ENCODE measurements at regions not wholly inside any gene's neighbourhood (a gene's known extent, or its start where the extent isn't known, plus 50 kb on each side); places are given as distances from the start of the nearest gene placed in this dataset.

DNA sequence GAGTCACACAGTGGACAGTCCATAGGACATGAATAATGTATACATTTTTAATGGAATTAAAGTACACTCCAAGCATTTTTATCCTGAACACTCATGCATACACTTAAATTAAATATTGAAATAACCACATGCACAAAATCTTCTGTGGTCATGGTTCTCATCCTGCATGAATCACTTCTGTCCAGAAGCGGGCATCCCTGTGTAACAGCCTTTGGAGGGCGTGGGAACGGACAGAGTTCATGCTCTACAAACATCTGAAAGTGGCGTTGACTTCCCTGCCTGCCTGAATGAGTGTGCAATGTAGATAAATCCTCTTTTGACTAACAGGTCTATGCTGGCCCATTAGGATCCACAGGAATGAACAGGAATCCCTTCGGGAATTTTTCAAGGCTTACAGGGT is 780.2 kb downstream of the BRD1 start:
- TF ChIP-seq POLR2A (IDR thresholded peaks at IDR 0.05; ENCODE audit: low read depth, low read length) (no peak), RFX5 (IDR thresholded peaks at IDR 0.05; ENCODE audit: low read depth, low read length) (no peak), BHLHE40 (IDR thresholded peaks at IDR 0.05; ENCODE audit: low read depth, low read length) (no peak), MAFK (IDR thresholded peaks at IDR 0.05; ENCODE audit: low read depth, low read length) (no peak), SMC3 (IDR thresholded peaks at IDR 0.05; ENCODE audit: low read depth, low read length) (no peak), RAD21 (IDR thresholded peaks at IDR 0.05; ENCODE audit: low read length) (no peak), FOS (IDR thresholded peaks at IDR 0.05; ENCODE audit: low read depth, low read length) (no peak), MXI1 (IDR thresholded peaks at IDR 0.05; ENCODE audit: borderline replicate concordance, low read depth, low read length) (no peak), CHD1 (IDR thresholded peaks at IDR 0.05; ENCODE audit: low read depth, low read length) (no peak), CEBPB (IDR thresholded peaks at IDR 0.05; ENCODE audit: low read depth, low read length) (no peak), MAZ (IDR thresholded peaks at IDR 0.05; ENCODE audit: borderline replicate concordance, low read depth, low read length) (no peak)
- TF ChIP-seq, protein P1, sequence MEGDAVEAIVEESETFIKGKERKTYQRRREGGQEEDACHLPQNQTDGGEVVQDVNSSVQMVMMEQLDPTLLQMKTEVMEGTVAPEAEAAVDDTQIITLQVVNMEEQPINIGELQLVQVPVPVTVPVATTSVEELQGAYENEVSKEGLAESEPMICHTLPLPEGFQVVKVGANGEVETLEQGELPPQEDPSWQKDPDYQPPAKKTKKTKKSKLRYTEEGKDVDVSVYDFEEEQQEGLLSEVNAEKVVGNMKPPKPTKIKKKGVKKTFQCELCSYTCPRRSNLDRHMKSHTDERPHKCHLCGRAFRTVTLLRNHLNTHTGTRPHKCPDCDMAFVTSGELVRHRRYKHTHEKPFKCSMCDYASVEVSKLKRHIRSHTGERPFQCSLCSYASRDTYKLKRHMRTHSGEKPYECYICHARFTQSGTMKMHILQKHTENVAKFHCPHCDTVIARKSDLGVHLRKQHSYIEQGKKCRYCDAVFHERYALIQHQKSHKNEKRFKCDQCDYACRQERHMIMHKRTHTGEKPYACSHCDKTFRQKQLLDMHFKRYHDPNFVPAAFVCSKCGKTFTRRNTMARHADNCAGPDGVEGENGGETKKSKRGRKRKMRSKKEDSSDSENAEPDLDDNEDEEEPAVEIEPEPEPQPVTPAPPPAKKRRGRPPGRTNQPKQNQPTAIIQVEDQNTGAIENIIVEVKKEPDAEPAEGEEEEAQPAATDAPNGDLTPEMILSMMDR (conservative IDR thresholded peaks at IDR 0.05; ENCODE audit: low read depth, low read length) = no peak
- TF ChIP-seq, protein P2, sequence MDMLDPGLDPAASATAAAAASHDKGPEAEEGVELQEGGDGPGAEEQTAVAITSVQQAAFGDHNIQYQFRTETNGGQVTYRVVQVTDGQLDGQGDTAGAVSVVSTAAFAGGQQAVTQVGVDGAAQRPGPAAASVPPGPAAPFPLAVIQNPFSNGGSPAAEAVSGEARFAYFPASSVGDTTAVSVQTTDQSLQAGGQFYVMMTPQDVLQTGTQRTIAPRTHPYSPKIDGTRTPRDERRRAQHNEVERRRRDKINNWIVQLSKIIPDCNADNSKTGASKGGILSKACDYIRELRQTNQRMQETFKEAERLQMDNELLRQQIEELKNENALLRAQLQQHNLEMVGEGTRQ (IDR thresholded peaks at IDR 0.05; ENCODE audit: low read depth, low read length) = no peak
- TF ChIP-seq, protein P3, sequence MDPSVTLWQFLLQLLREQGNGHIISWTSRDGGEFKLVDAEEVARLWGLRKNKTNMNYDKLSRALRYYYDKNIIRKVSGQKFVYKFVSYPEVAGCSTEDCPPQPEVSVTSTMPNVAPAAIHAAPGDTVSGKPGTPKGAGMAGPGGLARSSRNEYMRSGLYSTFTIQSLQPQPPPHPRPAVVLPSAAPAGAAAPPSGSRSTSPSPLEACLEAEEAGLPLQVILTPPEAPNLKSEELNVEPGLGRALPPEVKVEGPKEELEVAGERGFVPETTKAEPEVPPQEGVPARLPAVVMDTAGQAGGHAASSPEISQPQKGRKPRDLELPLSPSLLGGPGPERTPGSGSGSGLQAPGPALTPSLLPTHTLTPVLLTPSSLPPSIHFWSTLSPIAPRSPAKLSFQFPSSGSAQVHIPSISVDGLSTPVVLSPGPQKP (IDR thresholded peaks at IDR 0.05; ENCODE audit: borderline replicate concordance, low read depth, low read length) = no peak

All from IMR-90 (cell line).